H9 (cell line): ENCODE measurements at regions not wholly inside any gene's neighbourhood (a gene's known extent, or its start where the extent isn't known, plus 50 kb on each side); places are given as distances from the start of the nearest gene placed in this dataset.

ENCODE experiments used
- DNase-seq: peaks from one replicate; pipeline ENCODE4 v3.0.0-alpha.2; 2017
- H2AFZ ChIP-seq: one replicate; pipeline ENCODE4 v1.6.1; 2013; ENCODE audit warnings: mild to moderate bottlenecking, low read length, control low read depth, moderate library complexity
- H2AK5ac ChIP-seq: 2 replicates; pipeline ENCODE4 v1.6.1; 2013; ENCODE audit warnings: low read length, control low read depth, mixed read lengths; ENCODE audit not compliant: insufficient read length
- H2BK120ac ChIP-seq: one replicate; pipeline ENCODE4 v1.6.1; 2013; ENCODE audit warnings: low read depth, mild to moderate bottlenecking, low read length, control low read depth, inconsistent platforms; ENCODE audit not compliant: poor library complexity, severe bottlenecking
- H2BK12ac ChIP-seq: 2 replicates; pipeline ENCODE4 v1.6.1; 2013; ENCODE audit warnings: low read length, control low read depth, mixed read lengths, low read depth; ENCODE audit not compliant: insufficient read length
- H2BK15ac ChIP-seq: 2 replicates; pipeline ENCODE4 v1.6.1; 2013; ENCODE audit warnings: low read depth, low read length, control low read depth
- H2BK20ac ChIP-seq: one replicate; pipeline ENCODE4 v1.6.1; 2013; ENCODE audit warnings: low read depth, mild to moderate bottlenecking, low read length, control low read depth, inconsistent platforms; ENCODE audit not compliant: poor library complexity, severe bottlenecking
- H2BK5ac ChIP-seq: 2 replicates; pipeline ENCODE4 v1.6.1; 2013; ENCODE audit warnings: low read length, control low read depth, mixed read lengths; ENCODE audit not compliant: insufficient read length
- H3K14ac ChIP-seq: 2 replicates; pipeline ENCODE4 v1.6.1; 2013; ENCODE audit warnings: low read length, control low read depth; ENCODE audit not compliant: insufficient read depth
- H3K18ac ChIP-seq: 2 replicates; pipeline ENCODE4 v1.6.1; 2013; ENCODE audit warnings: low read depth, mild to moderate bottlenecking, mixed read lengths, low read length, control low read depth; ENCODE audit not compliant: insufficient read length
- H3K23ac ChIP-seq: 2 replicates; pipeline ENCODE4 v1.6.1; 2013; ENCODE audit warnings: low read length, control low read depth, mixed read lengths, low read depth; ENCODE audit not compliant: insufficient read length
- H3K23me2 ChIP-seq: 2 replicates; pipeline ENCODE4 v1.6.1; 2013; ENCODE audit warnings: low read depth, mild to moderate bottlenecking, mixed read lengths, low read length, control low read depth; ENCODE audit not compliant: insufficient read length, poor library complexity, severe bottlenecking
- H3K27ac ChIP-seq: 2 replicates; pipeline ENCODE4 v1.5.1; 2013; ENCODE audit warnings: low read length, control low read depth, mixed read lengths, low read depth; ENCODE audit not compliant: insufficient read length
- H3K27me3 ChIP-seq: 2 replicates; pipeline ENCODE4 v1.6.1; 2013; ENCODE audit warnings: low read length, control low read depth, inconsistent platforms; ENCODE audit not compliant: insufficient read depth
- H3K4ac ChIP-seq: 2 replicates; pipeline ENCODE4 v1.6.1; 2013; ENCODE audit warnings: low read depth, mild to moderate bottlenecking, control low read depth, inconsistent platforms, low read length, moderate library complexity
- H3K4me1 ChIP-seq: 2 replicates; pipeline ENCODE4 v1.6.1; 2013; ENCODE audit warnings: low read length, control low read depth, inconsistent platforms; ENCODE audit not compliant: insufficient read depth
- H3K4me2 ChIP-seq: 2 replicates; pipeline ENCODE4 v1.6.1; 2013; ENCODE audit warnings: low read length, control low read depth, mixed read lengths; ENCODE audit not compliant: insufficient read length, insufficient read depth
- H3K56ac ChIP-seq: 2 replicates; pipeline ENCODE4 v1.6.1; 2013; ENCODE audit warnings: low read depth, mild to moderate bottlenecking, mixed read lengths, low read length, control low read depth; ENCODE audit not compliant: insufficient read length
- H3K79me1 ChIP-seq: 2 replicates; pipeline ENCODE4 v1.6.1; 2013; ENCODE audit warnings: low read depth, mild to moderate bottlenecking, moderate library complexity, low read length, control low read depth, inconsistent platforms; ENCODE audit not compliant: insufficient read depth, poor library complexity, severe bottlenecking
- H3K79me2 ChIP-seq: 2 replicates; pipeline ENCODE4 v1.6.1; 2013; ENCODE audit warnings: low read length, control low read depth, inconsistent platforms; ENCODE audit not compliant: insufficient read depth
- H3K9ac ChIP-seq: 2 replicates; pipeline ENCODE4 v1.6.1; 2013; ENCODE audit warnings: low read length, control low read depth, mixed read lengths; ENCODE audit not compliant: insufficient read length; ENCODE audit errors: extremely low read depth
- H3K9me3 ChIP-seq: one replicate; pipeline ENCODE4 v1.6.1; 2013; ENCODE audit warnings: low read depth, low read length, inconsistent platforms; ENCODE audit not compliant: control insufficient read depth
- H3T11ph ChIP-seq: one replicate; pipeline ENCODE4 v1.6.1; 2013; ENCODE audit warnings: mild to moderate bottlenecking, low read length, control low read depth, inconsistent platforms
- H4K20me1 ChIP-seq: one replicate; pipeline ENCODE4 v1.6.1; 2013; ENCODE audit not compliant: control insufficient read depth, insufficient read length, insufficient read depth
- H4K5ac ChIP-seq: 2 replicates; pipeline ENCODE4 v1.6.1; 2013; ENCODE audit warnings: low read depth, mild to moderate bottlenecking, mixed read lengths, low read length, control low read depth; ENCODE audit not compliant: insufficient read length
- H4K8ac ChIP-seq: replicated peaks from 2 replicates; pipeline ENCODE4 v1.6.1; 2013; ENCODE audit warnings: low read length, control low read depth, mixed read lengths, low read depth; ENCODE audit not compliant: insufficient read length
- H4K91ac ChIP-seq: 2 replicates; pipeline ENCODE4 v1.6.1; 2013; ENCODE audit warnings: low read depth, mild to moderate bottlenecking, moderate library complexity, mixed read lengths, low read length, control low read depth; ENCODE audit not compliant: insufficient read length
- H3K27ac Mint-ChIP-seq, 3 experiments: 2 replicates in 2 of 3; 3 replicates in 1 of 3; pipeline ENCODE4 v1.8.0; 2020 to 2021; ENCODE audit warnings: mixed read lengths in 3 of 3, mild to moderate bottlenecking in 1 of 3, moderate library complexity in 1 of 3
- H3K27me3 Mint-ChIP-seq: 2 replicates; pipeline ENCODE4 v1.8.0; 2021; ENCODE audit warnings: low read depth, mild to moderate bottlenecking, moderate library complexity, mixed read lengths
- H3K36me3 Mint-ChIP-seq, 3 experiments: 2 replicates in 2 of 3; 3 replicates in 1 of 3; pipeline ENCODE4 v1.8.0; 2020 to 2021; ENCODE audit warnings: low read depth in 3 of 3, mixed read lengths in 3 of 3; ENCODE audit not compliant: insufficient read depth in 1 of 3
- H3K4me1 Mint-ChIP-seq, 2 experiments: 2 replicates each; pipeline ENCODE4 v1.8.0; 2020; ENCODE audit warnings: mixed read lengths in 2 of 2
- H3K4me3 Mint-ChIP-seq, 2 experiments: 2 replicates in 1 of 2; 3 replicates in 1 of 2; pipeline ENCODE4 v1.8.0; 2020 to 2021; ENCODE audit warnings: mild to moderate bottlenecking in 2 of 2, mixed read lengths in 2 of 2, moderate library complexity in 1 of 2
- H3K9me3 Mint-ChIP-seq, 2 experiments: 2 replicates in 1 of 2; 3 replicates in 1 of 2; pipeline ENCODE4 v1.8.0; 2020; ENCODE audit warnings: mild to moderate bottlenecking in 2 of 2, mixed read lengths in 2 of 2, moderate library complexity in 1 of 2
- CTCF ChIP-seq: fragments of 200-600 bp; sonication (generic); conservative IDR thresholded peaks from 3 replicates; pipeline ENCODE4 v1.8.0; 2021; ENCODE audit warnings: antibody characterized with exemption, mild to moderate bottlenecking
- WGBS: extraction: QIAGEN DNeasy Blood & Tissue Kit; methylation state at CpG from one replicate; pipeline ENCODE4 v1.1.7; 2013; ENCODE audit warnings: missing lambda C conversion rate, low lambda C conversion rate, mixed read lengths; ENCODE audit not compliant: insufficient read length; ENCODE audit errors: extremely low coverage; 5-methylcytosine and 5-hydroxymethylcytosine counted together

GRCh38 chr5:125215593-125215992 is 469.2 kb upstream of the ZNF608 start:
- Histone ChIP-seq H4K5ac (no peak overlapping the region), H3K27me3 (no peaks in the 10 kb centered on the region), H3K79me1 (no peaks in the 10 kb centered on the region), H3K4ac (no peak overlapping the region), H2BK15ac (no peak overlapping the region), H3K9me3 (no peaks in the 10 kb centered on the region), H3K79me2 (no peaks in the 10 kb centered on the region), H3T11ph (no peak overlapping the region), H2BK120ac (no peak overlapping the region), H2BK12ac (no peak overlapping the region), H4K20me1 (no peaks in the 10 kb centered on the region), H4K8ac (no peak overlapping the region), H2AK5ac (no peak overlapping the region), H3K9ac (no peak overlapping the region), H3K56ac (no peak overlapping the region), H3K27ac (no peak overlapping the region), H4K91ac (no peak overlapping the region), H2BK20ac (no peak overlapping the region), H2AFZ (no peak overlapping the region), H3K4me2 (no peak overlapping the region), H3K23ac (no peak overlapping the region), H3K14ac (no peak overlapping the region), H2BK5ac (no peak overlapping the region), H3K18ac (no peak overlapping the region), H3K23me2 (no peaks in the 10 kb centered on the region), H3K4me1 (no peaks in the 10 kb centered on the region)
- H3K27me3 Mint-ChIP-seq, result no peaks in the 10 kb centered on the region
- no peak overlapping the region; a peak in 1 of 7 replicates for H3K27ac Mint-ChIP-seq
- peaks cover 0 to 4% (median 0%) of the 10 kb centered on the region in 3 experiments; a peak in 2 of 7 replicates for H3K36me3 Mint-ChIP-seq
- no peak for TF ChIP-seq CTCF
- no peak overlapping the region for H3K4me3 Mint-ChIP-seq
- DNase-seq, result no peak
- no CpG with 5 or more reads among the region's 1 CpG for WGBS
- no peaks in the 10 kb centered on the region for H3K4me1 Mint-ChIP-seq
- H3K9me3 Mint-ChIP-seq, result no peaks in the 10 kb centered on the region
